Tibial artery (tissue), 4 donors: ENCODE measurements at regions not wholly inside any gene's neighbourhood (a gene's known extent, or its start where the extent isn't known, plus 50 kb on each side); places are given as distances from the start of the nearest gene placed in this dataset.
"Not testable (repeated sequence)": the region's sequence is repeated elsewhere in the genome, so short reads cannot be mapped to it uniquely, and the experiment has no call there.

Source experiments
- DNase-seq, 2 donors: peaks; one replicate each; pipeline ENCODE4 v3.0.0-alpha.2; 2019
- H3K27ac ChIP-seq, 2 donors: fragments of 200-600 bp; sonication (generic) in 1 of 2; 1 replicate in 1 of 2; 2 replicates in 1 of 2; pipeline ENCODE4 v1.5.1; 2018 to 2019; ENCODE audit warnings: mild to moderate bottlenecking in 1 of 2
- H3K27me3 ChIP-seq, 2 donors: fragments of 200-600 bp; sonication (generic) in 1 of 2; one replicate each; pipeline versions ENCODE4 v1.5.1 to v1.6.0; 2016 to 2019
- H3K36me3 ChIP-seq, 3 donors: fragments of 200-600 bp; sonication (generic) in 2 of 3; one replicate each; pipeline ENCODE4 v1.5.1; 2016 to 2019; ENCODE audit warnings: mild to moderate bottlenecking in 2 of 3
- H3K4me1 ChIP-seq, 4 donors: fragments of 200-600 bp; sonication (generic) in 2 of 4; 1 replicate in 3 of 4; 2 replicates in 1 of 4; pipeline ENCODE4 v1.5.1; 2016 to 2019
- H3K4me3 ChIP-seq, 2 donors: fragments of 200-600 bp; sonication (generic) in 1 of 2; 1 replicate in 1 of 2; 2 replicates in 1 of 2; pipeline ENCODE4 v1.5.1; 2018 to 2019; ENCODE audit warnings: mild to moderate bottlenecking in 2 of 2
- H3K9me3 ChIP-seq, 3 donors: fragments of 200-600 bp; sonication (generic) in 1 of 3; one replicate each; pipeline ENCODE4 v1.5.1; 2016 to 2019
- intact Hi-C: fragments of 100-400 bp; cut with DNase I; formaldehyde crosslinking; loops from one replicate; pipeline ENCODE4 v1.15.0; 2023; ENCODE audit warnings: low total_unique reads
- TF ChIP-seq, protein P1 (sequence below), 2 experiments: fragments of 200-600 bp in 1 of 2; fragments of 450-650 bp in 1 of 2; IDR thresholded peaks; one replicate each; pipeline ENCODE4 v1.5.1; 2017 to 2019; ENCODE audit warnings: antibody characterized with exemption in 2 of 2, mild to moderate bottlenecking in 1 of 2, moderate library complexity in 1 of 2

DNA sequence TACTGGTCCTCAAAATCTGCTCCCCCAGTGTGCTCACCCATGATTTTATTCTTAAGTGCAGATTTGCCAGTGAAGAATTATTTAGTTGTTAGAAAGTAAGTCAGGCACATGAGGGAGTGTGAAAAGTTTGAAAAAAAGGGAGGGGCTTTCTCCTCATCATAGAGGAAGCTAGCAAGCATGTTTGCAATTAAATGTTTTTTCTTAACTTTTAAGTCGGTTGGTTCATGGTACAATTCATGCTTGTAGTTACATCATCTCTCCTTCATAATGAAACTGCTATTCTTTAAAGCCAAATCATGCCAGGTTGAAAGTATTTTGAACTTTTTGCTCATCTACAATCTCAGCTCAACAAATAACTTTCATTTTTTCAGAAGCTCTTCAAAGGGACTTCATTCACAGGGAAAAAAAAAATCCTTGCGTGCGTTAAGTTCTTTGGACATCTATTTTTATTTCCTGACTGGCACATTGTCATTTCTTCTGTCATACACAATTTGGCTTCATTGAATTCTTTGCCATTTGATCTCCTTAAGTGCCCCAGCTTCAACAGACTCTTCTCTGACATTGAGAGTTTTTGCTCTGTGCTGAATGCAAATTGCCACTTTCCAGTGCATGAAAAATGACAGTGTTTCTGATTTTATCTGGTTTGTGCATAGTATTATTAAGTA is 456.9 kb downstream of the TMEM232 start:
- no peak for DNase-seq
- Histone ChIP-seq H3K27ac (no peak overlapping the region), H3K36me3 (no peaks in the 10 kb centered on the region), H3K27me3 (no peaks in the 10 kb centered on the region), H3K4me1 (peaks cover 0 to 24% (median 2%) of the 10 kb centered on the region in 4 donors), H3K4me3 (no peak overlapping the region), H3K9me3 (no peaks in the 10 kb centered on the region)
- intact Hi-C loops = no loop called here
- TF ChIP-seq, protein P1, sequence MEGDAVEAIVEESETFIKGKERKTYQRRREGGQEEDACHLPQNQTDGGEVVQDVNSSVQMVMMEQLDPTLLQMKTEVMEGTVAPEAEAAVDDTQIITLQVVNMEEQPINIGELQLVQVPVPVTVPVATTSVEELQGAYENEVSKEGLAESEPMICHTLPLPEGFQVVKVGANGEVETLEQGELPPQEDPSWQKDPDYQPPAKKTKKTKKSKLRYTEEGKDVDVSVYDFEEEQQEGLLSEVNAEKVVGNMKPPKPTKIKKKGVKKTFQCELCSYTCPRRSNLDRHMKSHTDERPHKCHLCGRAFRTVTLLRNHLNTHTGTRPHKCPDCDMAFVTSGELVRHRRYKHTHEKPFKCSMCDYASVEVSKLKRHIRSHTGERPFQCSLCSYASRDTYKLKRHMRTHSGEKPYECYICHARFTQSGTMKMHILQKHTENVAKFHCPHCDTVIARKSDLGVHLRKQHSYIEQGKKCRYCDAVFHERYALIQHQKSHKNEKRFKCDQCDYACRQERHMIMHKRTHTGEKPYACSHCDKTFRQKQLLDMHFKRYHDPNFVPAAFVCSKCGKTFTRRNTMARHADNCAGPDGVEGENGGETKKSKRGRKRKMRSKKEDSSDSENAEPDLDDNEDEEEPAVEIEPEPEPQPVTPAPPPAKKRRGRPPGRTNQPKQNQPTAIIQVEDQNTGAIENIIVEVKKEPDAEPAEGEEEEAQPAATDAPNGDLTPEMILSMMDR (IDR thresholded peaks at IDR 0.05) = no peak

DNA sequence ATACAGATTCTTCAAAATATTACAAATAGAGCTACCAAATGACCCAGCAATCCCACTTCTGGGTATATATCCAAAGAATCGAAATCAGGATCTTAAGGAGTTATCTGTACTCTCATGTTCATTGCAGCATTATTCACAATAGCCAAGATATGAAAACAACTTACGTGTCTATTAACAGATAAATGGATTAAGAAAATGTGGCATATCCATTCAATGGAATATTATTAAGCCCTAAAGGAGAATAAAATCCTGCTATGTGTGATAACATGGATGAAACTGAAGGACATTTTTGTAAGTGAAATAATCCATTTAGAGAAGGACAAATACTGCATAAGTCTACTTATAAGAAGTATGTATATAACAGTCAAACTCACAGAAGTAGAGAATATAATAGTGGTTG is 450.6 kb downstream of the TMEM232 start:
- H3K4me3 ChIP-seq = no peak overlapping the region
- no peaks in the 10 kb centered on the region for H3K36me3 ChIP-seq
- H3K27ac ChIP-seq = no peak overlapping the region
- DNase-seq = no peak
- H3K4me1 ChIP-seq = no peaks in the 10 kb centered on the region
- intact Hi-C loops = no loop called here
- TF ChIP-seq, protein P1 (IDR thresholded peaks at IDR 0.05) = no peak
- H3K27me3 ChIP-seq = no peaks in the 10 kb centered on the region
- peaks cover 0 to 11% (median 0%) of the 10 kb centered on the region in 3 donors for H3K9me3 ChIP-seq

DNA sequence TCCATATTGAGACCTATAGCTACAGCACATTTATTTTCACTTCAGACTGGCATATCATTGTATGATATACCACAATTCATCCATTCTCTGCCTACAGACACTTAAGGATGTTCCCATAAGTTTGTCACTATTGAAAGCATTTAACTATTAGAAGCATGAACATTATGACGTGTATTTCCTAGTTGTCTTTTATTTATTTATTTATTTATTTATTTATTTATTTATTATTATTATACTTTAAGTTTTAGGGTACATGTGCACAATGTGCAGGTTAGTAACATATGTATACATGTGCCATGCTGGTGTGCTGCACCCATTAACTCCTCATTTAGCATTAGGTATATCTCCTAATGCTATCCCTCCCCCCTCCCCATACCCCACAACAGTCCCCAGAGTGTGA is 448.0 kb downstream of the TMEM232 start:
- H3K4me3 ChIP-seq, H3K4me1 ChIP-seq, H3K36me3 ChIP-seq, intact Hi-C loops, H3K27me3 ChIP-seq, DNase-seq, H3K27ac ChIP-seq: not testable (repeated sequence)
- H3K9me3 ChIP-seq = peaks cover 0 to 12% (median 0%) of the 10 kb centered on the region in 3 donors

DNA sequence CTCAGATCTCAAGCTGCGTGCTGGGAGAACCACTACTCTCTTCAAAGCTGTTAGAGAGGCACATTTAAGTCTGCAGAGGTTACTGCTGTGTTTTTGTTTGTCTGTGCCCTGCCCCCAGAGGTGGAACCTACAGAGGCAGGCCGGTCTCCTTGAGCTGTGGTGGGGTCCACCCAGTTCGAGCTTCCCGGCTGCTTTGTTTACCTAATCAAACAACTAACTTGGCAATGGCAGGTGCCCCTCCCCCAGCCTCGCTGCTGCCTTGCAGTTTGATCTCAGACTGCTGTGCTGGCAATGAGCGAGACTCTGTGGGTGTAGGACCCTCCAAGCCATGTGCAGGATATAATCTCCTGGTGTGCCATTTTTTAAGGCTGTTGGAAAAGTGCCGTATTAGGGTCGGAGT is 442.4 kb downstream of the TMEM232 start:
- H3K36me3 ChIP-seq, DNase-seq, H3K27me3 ChIP-seq, H3K4me3 ChIP-seq, H3K27ac ChIP-seq, intact Hi-C loops, H3K4me1 ChIP-seq: not testable (repeated sequence)
- peaks cover 0 to 17% (median 10%) of the 10 kb centered on the region in 3 donors for H3K9me3 ChIP-seq

DNA sequence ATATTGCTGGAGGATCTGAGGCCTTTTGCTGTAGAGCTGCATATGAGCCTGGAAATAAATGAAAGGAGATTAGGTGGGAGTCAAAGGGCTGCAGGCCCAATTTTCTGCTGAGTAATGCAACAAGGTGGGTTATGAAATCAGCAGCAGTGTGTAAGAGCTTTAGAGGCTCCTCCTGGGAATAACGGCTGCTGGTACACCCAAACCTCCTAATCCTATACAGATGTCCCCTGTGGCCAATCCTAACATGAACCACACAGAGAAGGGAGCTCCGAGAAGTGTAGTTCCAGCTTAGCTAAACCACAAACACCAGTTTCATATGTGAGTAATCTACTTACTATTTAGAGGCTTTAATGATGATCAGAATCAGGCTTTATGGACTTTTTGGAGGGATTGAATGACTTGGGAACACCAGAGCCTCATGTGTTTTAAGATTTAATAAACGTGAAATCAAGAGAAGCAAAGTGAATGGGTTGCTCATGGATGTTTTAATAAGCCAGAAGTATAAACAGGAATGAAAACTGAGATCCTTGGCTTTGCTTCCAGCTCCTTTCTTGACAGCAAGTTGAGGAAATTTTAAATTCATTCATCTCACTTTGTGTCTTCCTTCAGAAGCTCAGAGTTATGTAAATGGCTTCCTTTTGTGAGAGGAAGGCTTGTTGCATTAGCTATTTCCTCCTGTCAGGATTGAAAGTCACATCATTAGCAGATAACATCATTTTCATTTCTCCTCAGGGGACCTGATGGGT is 437.5 kb downstream of the TMEM232 start:
- Histone ChIP-seq H3K4me1 (no peaks in the 10 kb centered on the region), H3K9me3 (peaks cover 0 to 8% (median 8%) of the 10 kb centered on the region in 3 donors), H3K36me3 (no peaks in the 10 kb centered on the region), H3K27me3 (no peaks in the 10 kb centered on the region), H3K27ac (no peak overlapping the region), H3K4me3 (no peak overlapping the region)
- DNase-seq = no peak
- intact Hi-C loops = no loop called here
- TF ChIP-seq, protein P1 (IDR thresholded peaks at IDR 0.05) = no peak

DNA sequence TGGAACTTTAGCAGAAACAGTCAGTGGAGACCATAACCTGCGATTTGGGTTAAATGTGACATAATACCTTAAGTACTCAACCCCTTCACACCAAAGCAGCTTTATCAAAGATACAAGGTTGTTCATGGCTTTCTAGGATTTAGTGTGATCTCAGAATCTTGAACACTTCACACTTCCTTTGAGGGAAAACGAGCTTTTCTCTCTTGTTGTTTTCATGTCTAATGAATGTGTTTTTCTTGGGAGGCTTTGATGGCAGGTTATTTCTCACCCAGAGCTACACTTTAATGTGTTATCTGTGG is 437.0 kb downstream of the TMEM232 start:
- no peaks in the 10 kb centered on the region for H3K4me1 ChIP-seq
- H3K27ac ChIP-seq = no peak overlapping the region
- DNase-seq = no peak
- no peaks in the 10 kb centered on the region for H3K27me3 ChIP-seq
- H3K36me3 ChIP-seq = no peaks in the 10 kb centered on the region
- H3K9me3 ChIP-seq = peaks cover 0 to 3% (median 3%) of the 10 kb centered on the region in 3 donors
- H3K4me3 ChIP-seq = no peak overlapping the region
- TF ChIP-seq, protein P1 (IDR thresholded peaks at IDR 0.05) = no peak
- intact Hi-C loops = no loop called here
